ENCODE measurements at regions not wholly inside any gene's neighbourhood (a gene's known extent, or its start where the extent isn't known, plus 50 kb on each side); places are given as distances from the start of the nearest gene placed in this dataset.
"Not testable (repeated sequence)": the region's sequence is repeated elsewhere in the genome, so short reads cannot be mapped to it uniquely, and the experiment has no call there.

GRCh38 chr6:14300721-14301120 is 183.1 kb downstream of the CD83 start:
- TF ChIP-seq EZH2 (IDR thresholded peaks at IDR 0.05; ENCODE audit: low read depth), result not testable (repeated sequence)
- TF ChIP-seq, protein P1, sequence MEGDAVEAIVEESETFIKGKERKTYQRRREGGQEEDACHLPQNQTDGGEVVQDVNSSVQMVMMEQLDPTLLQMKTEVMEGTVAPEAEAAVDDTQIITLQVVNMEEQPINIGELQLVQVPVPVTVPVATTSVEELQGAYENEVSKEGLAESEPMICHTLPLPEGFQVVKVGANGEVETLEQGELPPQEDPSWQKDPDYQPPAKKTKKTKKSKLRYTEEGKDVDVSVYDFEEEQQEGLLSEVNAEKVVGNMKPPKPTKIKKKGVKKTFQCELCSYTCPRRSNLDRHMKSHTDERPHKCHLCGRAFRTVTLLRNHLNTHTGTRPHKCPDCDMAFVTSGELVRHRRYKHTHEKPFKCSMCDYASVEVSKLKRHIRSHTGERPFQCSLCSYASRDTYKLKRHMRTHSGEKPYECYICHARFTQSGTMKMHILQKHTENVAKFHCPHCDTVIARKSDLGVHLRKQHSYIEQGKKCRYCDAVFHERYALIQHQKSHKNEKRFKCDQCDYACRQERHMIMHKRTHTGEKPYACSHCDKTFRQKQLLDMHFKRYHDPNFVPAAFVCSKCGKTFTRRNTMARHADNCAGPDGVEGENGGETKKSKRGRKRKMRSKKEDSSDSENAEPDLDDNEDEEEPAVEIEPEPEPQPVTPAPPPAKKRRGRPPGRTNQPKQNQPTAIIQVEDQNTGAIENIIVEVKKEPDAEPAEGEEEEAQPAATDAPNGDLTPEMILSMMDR (conservative IDR thresholded peaks at IDR 0.05), result not testable (repeated sequence)
